K562 (cell line): ENCODE measurements at regions not wholly inside any gene's neighbourhood (a gene's known extent, or its start where the extent isn't known, plus 50 kb on each side); places are given as distances from the start of the nearest gene placed in this dataset.

Experiments used
- EHMT2 ChIP-seq: fragments of 450-650 bp; IDR thresholded peaks from 2 replicates; pipeline ENCODE4 v1.6.1; 2018; ENCODE audit warnings: antibody characterized with exemption
- ILF3 ChIP-seq: fragments of 450-650 bp; IDR thresholded peaks from 2 replicates; pipeline ENCODE4 v1.6.1; 2018; ENCODE audit warnings: antibody characterized with exemption, mild to moderate bottlenecking, moderate library complexity, borderline replicate concordance
- JUND ChIP-seq, 2 experiments: IDR thresholded peaks; 2 replicates in 1 of 2; 3 replicates in 1 of 2; pipeline ENCODE4 v1.6.1; 2011; ENCODE audit warnings: borderline replicate concordance in 2 of 2, low read depth in 2 of 2, low read length in 2 of 2, improper control_type of control experiment in 1 of 2, missing biosample characterization in 1 of 2, missing genetic modification characterization in 1 of 2, missing genetic modification reagents in 1 of 2
- MXI1 ChIP-seq: IDR thresholded peaks from 2 replicates; pipeline ENCODE4 v1.6.1; 2011; ENCODE audit warnings: low read depth, mild to moderate bottlenecking, improper control_type of control experiment, low read length
- NR3C1 ChIP-seq: sonication (generic); formaldehyde crosslinking; IDR thresholded peaks from 2 replicates; pipeline ENCODE4 v1.8.1; 2022; ENCODE audit warnings: missing genetic modification reagents
- POLR2A ChIP-seq: fragments of 450-650 bp; conservative IDR thresholded peaks from 2 replicates; pipeline ENCODE4 v1.6.1; 2016
- RFX5 ChIP-seq: IDR thresholded peaks from 2 replicates; pipeline ENCODE4 v1.6.1; 2011; ENCODE audit warnings: low read depth, mild to moderate bottlenecking, improper control_type of control experiment, low read length
- SMARCC2 ChIP-seq: fragments of 450-650 bp; IDR thresholded peaks from 2 replicates; pipeline ENCODE4 v1.6.1; 2017; ENCODE audit warnings: antibody characterized with exemption, moderate library complexity, mild to moderate bottlenecking, low read depth
- SP1 ChIP-seq: sonication (generic); formaldehyde crosslinking; IDR thresholded peaks from 2 replicates; pipeline ENCODE4 v1.8.1; 2022; ENCODE audit warnings: mild to moderate bottlenecking, missing genetic modification reagents
- ZNF184 ChIP-seq: sonication (generic); formaldehyde crosslinking; IDR thresholded peaks from 2 replicates; pipeline ENCODE4 v1.5.0; 2020; ENCODE audit warnings: missing genetic modification reagents
- ZNF436 ChIP-seq: fragments of 250-450, 450-650 bp; sonication (Bioruptor Pico); formaldehyde crosslinking; IDR thresholded peaks from 2 replicates; pipeline ENCODE4 v1.7.0; 2020; ENCODE audit warnings: mild to moderate bottlenecking
- ZNF668 ChIP-seq: fragments of 250-450 bp; sonication (Bioruptor Pico); IDR thresholded peaks from 2 replicates; pipeline ENCODE4 v1.8.0; 2022; ENCODE audit warnings: mild to moderate bottlenecking, inconsistent platforms
- TF ChIP-seq, protein P1 (sequence below), 3 experiments: IDR thresholded peaks in 2 of 3; conservative IDR thresholded peaks in 1 of 3; 2 replicates each; pipeline ENCODE4 v1.5.1; 2011 to 2012; ENCODE audit warnings: low read length in 3 of 3, mild to moderate bottlenecking in 3 of 3, control low read depth in 2 of 3, improper control_type of control experiment in 1 of 3, inconsistent platforms in 1 of 3, low read depth in 1 of 3, mixed read lengths in 1 of 3, moderate library complexity in 1 of 3; ENCODE audit not compliant: insufficient read depth in 2 of 3
- TF ChIP-seq, protein P2 (sequence below): fragments of 450-650 bp; conservative IDR thresholded peaks from 2 replicates; pipeline ENCODE4 v1.6.1; 2016; ENCODE audit warnings: missing genetic modification characterization, low read depth, mild to moderate bottlenecking, control low read depth, missing compliant biosample characterization

DNA sequence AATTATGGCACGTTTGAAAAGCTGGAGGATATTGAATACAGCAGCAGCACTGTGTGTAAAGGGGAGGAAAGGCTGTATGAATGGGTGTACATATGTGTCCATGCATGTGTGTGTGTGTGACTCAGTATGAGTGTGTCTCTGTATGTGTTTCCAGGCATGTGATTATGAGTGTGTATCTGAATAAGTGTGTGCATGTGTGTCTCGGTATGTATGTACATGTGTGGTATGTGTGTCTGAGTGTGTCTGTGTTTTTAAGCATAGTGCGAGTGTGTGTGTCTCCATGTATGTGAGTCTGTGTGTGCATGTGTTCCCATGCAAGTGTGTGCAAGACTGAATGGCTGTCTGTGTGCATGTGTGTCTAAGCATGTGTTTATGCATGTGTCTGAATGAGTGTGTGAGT lies 259.1 kb upstream of the XYLT1 start:
- TF ChIP-seq, protein P1, sequence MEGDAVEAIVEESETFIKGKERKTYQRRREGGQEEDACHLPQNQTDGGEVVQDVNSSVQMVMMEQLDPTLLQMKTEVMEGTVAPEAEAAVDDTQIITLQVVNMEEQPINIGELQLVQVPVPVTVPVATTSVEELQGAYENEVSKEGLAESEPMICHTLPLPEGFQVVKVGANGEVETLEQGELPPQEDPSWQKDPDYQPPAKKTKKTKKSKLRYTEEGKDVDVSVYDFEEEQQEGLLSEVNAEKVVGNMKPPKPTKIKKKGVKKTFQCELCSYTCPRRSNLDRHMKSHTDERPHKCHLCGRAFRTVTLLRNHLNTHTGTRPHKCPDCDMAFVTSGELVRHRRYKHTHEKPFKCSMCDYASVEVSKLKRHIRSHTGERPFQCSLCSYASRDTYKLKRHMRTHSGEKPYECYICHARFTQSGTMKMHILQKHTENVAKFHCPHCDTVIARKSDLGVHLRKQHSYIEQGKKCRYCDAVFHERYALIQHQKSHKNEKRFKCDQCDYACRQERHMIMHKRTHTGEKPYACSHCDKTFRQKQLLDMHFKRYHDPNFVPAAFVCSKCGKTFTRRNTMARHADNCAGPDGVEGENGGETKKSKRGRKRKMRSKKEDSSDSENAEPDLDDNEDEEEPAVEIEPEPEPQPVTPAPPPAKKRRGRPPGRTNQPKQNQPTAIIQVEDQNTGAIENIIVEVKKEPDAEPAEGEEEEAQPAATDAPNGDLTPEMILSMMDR (IDR thresholded peaks at IDR 0.05 in 2 of 3, conservative IDR thresholded peaks at IDR 0.05 in 1 of 3; ENCODE audit: insufficient read depth in 2 of 3, low read depth in 1 of 3, low read length in 3 of 3), result no peak
- TF ChIP-seq MXI1 (no peak), ZNF436 (CRISPR knock-in tag) (no peak), RFX5 (no peak), JUND (IDR thresholded peaks at IDR 0.05; ENCODE audit: borderline replicate concordance, low read depth, low read length) (no peak), JUND (tag; IDR thresholded peaks at IDR 0.05; ENCODE audit: borderline replicate concordance, low read depth, low read length) (no peak), SP1 (CRISPR knock-in tag) (no peak), SMARCC2 (no peak), POLR2A (no peak), ZNF184 (CRISPR knock-in tag) (no peak), ILF3 (no peak), ZNF668 (CRISPR knock-in tag) (no peak), EHMT2 (no peak), NR3C1 (CRISPR knock-in tag) (no peak)
- TF ChIP-seq, protein P2, sequence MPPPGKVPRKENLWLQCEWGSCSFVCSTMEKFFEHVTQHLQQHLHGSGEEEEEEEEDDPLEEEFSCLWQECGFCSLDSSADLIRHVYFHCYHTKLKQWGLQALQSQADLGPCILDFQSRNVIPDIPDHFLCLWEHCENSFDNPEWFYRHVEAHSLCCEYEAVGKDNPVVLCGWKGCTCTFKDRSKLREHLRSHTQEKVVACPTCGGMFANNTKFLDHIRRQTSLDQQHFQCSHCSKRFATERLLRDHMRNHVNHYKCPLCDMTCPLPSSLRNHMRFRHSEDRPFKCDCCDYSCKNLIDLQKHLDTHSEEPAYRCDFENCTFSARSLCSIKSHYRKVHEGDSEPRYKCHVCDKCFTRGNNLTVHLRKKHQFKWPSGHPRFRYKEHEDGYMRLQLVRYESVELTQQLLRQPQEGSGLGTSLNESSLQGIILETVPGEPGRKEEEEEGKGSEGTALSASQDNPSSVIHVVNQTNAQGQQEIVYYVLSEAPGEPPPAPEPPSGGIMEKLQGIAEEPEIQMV (tag), result no peak
